HG03439 (cell line): ENCODE measurements at regions not wholly inside any gene's neighbourhood (a gene's known extent, or its start where the extent isn't known, plus 50 kb on each side); places are given as distances from the start of the nearest gene placed in this dataset.
"Not testable (repeated sequence)": the region's sequence is repeated elsewhere in the genome, so short reads cannot be mapped to it uniquely, and the experiment has no call there.

Experiments
- ATAC-seq: cut with Tn5 transposase; IDR thresholded peaks from one replicate; pipeline ENCODE4 v1.9.1; 2021; ENCODE audit warnings: mild to moderate bottlenecking, moderate library complexity; ENCODE audit not compliant: unreplicated experiment

DNA sequence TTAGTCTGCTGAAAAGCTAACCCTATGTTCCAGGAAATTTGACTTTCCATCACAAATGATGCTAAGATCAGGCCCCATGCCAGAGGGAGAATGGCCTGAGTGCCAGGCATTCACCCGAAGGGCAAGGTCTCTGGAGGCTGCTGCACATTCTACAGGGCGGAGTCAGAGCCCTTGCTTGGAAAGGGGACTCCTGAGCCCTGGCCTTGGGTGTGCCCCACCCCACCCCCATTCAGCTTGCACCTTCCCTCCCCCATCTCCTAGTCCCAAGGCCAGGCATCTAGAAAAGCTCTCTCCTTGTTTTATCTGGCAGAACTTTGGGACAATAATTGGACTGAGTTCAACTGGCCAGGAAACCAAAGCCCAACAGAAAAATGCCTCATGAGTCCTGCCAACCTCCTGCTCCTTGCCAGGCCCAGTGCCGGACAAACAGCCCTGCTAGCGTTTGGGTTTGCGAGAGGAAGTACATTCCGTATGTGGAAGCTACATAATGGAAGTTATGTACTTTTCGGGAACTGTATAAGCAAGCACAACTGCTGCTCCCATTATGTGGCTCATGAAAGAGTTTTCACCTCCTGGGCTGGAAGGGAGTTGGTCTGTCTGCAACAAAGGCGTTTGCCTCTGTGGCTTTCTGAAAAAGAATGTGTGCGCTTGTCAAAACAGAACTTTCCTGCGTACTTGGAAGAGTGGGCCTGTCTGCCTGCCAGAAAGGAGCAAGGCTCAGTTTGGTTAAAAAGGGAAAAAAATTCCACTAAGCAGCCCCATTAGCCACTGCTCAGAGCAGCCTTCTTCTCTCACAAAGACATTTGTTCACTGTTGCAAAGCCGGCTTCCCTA lies 321.5 kb upstream of the CTNNB1 start:
- no peak for ATAC-seq

DNA sequence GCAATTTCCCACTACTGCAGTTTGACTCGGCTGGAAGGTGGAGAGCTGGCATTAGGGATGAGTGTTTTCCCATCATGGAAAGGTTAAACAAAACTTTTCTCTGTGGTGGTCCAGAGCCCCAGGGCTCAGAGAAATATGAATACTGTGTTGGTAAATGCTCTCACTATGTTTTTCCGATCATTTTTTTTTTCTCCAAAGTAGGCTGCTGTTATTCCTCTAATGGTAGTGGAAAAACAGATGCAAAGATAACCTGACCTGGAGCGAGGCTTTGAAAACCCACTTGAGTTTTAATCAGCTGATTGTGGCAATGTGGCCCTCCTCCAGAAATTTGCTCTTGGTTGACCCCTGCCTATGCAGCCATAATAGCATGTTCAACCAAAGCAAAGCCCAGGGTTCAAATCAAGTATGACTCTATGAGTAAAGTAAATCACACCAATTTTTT lies 320.8 kb upstream of the CTNNB1 start:
- no peak for ATAC-seq

DNA sequence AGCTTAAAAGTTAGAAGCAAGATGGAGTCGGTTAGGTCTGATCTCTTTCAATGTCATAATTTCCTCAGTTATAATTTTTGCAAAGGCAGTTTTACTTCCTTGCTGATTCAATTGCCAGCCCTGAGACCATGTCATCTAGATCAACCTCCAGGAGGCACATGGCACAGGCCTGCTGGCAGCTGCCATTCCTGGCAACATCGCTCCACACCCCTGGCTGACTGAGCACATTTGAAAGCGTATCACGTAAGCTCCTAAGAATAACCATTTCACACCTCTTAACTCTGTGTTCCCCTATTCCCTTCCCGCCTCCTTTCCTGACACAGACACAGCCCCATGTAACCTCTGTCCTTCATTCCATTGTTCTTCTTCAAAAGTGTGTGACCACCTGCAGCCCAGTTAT lies 313.9 kb upstream of the CTNNB1 start:
- no peak for ATAC-seq

DNA sequence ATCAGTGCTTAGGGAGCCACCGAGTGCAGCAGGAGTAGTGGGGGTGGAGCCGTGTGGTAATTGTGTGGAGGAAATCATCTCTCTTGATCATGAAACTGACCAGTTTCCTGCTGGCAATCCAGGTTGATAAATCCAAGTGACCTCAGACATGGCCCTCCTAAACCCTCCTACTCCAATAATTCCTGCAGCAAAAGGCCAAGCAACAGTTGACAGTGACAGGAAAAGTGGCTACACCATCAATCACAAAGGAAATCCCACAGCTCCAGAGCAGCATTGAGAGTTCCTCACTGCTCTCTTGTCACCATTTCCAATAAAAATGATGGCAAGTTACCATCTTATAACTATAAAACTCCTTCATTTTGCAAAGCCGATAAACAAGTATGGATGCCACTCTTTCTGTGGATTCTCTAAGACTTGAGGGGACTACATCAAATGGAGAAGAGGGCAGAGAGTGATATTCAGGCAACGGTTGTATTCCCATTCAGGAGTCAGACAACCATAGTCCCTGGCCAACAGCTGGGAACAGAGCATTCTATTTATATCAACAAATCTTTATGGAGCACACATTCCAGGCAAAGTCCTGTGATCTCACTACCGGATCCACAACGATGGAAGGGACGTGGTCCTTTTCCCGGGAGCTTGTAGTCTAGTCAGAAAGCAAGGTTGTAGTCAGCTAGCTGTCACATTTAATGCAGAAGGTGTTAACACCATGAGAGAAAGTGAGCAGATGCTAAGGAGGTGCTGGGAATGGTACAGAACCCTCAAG lies 312.5 kb upstream of the CTNNB1 start:
- no peak for ATAC-seq

DNA sequence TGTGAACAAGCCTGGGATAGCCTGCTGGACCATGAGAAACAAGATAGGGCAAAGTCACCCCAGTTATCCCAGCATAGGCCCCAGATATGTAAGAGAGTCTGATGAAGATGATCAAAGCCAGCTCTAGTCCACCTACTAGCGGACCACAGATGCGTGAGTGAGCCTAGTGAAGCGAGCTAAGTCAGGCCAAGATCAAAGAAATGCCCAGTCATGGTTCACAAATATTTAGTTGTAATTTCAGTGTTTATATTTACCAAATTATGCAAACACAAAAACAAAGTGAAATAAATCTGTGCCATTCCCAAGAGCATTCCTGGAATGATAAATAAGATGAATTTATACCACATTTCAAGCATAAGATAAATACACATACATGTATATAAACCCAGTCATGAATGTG lies 308.1 kb upstream of the CTNNB1 start:
- ATAC-seq = no peak

DNA sequence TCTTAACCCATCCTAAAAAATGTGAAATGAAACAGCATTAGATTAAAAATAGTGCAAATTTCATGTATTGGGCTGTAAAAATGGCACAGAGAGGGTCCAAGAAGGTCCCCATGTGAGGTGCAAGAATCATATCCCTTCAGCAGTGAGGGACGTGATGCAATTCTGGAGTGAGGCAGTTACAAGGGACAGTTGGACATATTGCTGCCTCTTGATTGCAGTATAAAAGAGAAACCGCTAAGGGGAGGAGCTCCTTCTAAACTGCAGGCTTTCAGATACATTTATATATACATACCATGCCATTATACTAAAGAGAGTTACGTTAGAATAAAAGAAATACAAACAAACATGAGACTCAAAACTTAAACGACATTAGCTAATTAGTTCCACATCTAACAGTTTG lies 304.2 kb upstream of the CTNNB1 start:
- ATAC-seq = no peak

DNA sequence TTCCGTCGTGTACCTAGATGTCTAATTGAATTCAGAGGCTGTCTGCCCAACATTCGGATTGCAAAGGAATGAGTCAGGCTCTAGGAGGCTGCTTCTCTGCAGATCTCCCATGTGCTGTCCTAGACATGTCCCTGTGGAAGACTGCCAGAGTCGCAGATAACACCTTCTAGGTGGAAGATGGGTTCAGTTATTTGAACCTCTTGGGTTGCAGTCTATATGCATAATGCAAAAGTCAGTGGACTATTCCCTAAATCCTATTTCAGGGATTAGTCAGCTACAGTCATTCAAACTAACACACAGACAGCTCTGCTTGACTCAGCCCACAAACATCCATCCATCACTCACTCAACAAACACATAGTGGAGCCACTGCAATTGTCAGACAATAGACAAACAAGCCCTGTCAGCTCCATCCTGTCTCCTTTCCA lies 300.0 kb upstream of the CTNNB1 start:
- no peak for ATAC-seq

DNA sequence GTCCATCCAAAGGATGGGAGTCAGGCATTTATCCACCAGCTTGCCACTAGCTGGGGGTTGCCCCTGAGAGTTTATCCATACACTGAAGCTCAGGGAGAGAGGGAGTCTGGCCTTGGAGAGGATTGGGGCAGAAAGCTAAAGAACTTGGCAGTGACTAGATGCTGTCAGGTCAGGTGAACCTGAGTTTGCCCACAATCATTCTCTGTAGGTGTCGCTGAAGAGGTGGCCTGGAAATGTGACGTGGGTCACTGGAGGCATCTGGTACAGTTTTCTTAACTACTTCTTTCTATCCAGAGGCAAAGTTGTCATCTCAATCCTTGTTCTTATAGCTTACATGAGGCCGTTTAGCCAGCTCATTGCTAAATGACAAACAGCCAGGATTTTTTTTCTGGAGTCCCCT lies 298.0 kb upstream of the CTNNB1 start:
- ATAC-seq = no peak

DNA sequence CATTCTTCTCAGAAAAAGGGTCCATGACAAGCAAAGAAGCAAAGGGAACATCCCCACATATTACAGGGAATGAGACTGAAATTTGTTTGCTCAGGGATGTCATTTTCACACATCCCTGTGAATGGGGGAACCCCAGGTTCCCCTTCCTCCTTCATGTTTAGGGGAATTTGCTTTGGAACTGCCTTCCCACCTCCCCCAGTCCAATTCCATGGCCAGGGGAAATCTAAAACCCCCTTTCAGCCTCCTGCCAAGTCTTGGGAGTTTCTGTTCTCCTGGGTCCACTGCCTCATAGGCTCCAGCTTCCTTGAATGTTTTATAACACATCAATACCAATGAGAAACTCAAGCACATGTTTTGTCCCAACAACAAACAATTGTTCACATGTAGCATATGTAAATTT lies 297.5 kb upstream of the CTNNB1 start:
- ATAC-seq = no peak

DNA sequence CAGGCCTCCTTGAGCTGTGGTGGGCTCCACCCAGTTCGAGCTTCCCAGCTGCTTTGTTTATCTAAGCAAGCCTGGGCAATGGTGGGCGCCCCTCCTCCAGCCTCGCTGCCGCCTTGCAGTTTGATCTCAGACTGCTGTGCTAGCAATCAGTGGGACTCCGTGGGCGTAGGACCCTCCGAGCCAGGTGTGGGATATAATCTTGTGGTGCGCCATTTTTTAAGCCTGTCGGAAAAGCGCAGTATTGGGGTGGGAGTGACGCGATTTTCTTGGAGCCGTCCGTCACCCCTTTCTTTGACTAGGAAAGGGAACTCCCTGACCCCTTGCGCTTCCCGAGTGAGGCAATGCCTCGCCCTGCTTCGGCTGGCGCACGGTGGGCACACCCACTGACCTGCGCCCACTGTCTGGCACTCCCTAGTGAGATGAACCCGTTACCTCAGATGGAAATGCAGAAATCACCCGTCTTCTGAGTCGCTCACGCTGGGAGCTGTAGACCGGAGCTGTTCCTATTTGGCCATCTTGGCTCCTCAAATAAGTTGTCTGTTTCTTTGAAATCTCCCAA lies 291.3 kb upstream of the CTNNB1 start:
- ATAC-seq = not testable (repeated sequence)

DNA sequence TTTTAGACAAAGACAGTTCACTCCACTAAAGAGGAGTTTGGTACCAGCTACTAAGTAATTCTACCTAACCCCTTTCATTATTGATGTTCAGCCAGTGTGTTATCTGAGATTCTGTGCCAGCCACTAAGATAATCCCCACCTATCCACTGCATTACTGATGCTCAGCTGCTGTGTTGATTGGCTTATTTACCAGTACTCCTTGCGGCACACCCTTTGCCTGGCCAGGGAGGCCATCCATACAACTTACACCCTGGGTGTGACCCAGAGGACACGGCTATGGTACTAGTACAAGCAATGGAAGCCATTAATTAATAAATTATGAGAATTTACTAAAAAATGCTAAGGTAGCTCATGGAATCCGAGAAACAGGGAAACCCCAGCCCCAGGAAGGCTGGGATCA lies 290.7 kb upstream of the CTNNB1 start:
- no peak for ATAC-seq

DNA sequence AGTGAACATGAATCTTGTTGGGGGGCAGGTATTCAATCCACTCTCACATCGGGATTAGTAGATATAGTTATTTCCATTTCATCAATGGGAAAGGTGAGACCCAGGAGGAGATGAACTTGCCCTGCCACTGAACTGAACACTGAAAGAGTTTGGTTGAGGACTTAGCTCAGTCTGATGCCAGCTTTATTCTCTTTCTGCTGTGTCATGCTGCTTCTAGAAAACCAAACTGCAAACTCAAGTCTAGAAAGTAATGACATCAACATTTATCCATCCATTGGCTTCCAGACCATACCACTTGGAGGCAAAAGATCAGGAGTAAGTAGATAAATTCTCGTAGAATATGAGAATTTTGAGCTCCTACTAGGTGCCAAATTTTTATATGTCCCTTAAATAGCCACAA lies 288.0 kb upstream of the CTNNB1 start:
- no peak for ATAC-seq

DNA sequence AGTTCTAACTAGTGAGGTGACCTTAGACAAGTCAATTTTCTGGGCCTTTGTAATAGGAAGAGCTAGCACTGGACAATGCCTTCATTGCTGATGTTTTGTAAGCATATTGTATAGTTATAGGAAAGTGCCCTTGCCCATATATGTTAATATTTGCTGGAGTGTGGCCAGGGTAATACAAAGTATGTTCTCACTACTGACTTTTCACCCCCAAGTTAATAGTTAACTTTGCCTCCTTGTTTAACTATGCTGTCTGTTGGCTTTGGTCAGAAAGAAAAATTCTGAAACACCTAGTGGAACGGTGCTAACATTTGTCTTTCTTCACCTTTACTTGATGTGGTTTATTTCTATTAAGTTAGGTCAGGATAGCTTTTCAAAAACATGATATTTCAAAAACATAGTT lies 287.4 kb upstream of the CTNNB1 start:
- ATAC-seq = no peak

DNA sequence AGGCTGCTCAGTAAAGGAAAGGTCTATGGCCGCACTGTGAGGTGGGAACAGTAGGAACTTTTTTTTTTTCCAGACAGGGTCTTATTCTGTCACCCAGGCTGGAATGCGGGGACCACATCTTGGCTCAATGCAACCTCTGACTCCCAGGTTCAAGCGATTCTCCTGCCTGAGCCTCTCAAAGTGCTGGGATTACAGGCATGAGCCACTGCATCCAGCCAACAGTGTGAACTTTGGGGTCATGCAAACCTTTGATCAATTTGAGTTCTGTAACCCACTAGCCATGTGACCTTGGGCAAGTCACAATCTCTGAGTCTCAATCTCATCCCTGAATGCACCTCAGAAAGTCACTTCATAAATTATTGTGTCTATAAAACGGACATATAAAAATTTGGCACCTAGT lies 286.8 kb upstream of the CTNNB1 start:
- no peak for ATAC-seq

DNA sequence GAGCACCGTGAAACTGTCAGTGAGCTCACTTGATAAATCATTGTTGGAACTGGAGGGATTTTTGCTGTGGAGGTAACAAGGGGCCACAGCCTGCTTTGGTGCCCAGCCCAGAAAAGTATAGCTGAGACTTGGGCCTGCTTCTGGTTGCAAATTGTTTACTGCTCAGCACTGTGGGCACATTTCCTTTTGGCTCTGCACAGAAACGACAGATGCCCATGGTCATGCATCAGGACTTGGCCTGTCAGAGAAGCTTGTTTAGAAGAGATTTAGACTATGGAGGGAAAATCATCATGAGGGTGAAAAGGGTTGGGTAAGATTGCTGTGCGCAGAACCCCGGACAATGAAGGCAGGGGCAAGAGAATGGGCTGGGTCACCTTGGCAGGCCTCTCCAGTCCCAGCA lies 286.1 kb upstream of the CTNNB1 start:
- ATAC-seq = no peak

DNA sequence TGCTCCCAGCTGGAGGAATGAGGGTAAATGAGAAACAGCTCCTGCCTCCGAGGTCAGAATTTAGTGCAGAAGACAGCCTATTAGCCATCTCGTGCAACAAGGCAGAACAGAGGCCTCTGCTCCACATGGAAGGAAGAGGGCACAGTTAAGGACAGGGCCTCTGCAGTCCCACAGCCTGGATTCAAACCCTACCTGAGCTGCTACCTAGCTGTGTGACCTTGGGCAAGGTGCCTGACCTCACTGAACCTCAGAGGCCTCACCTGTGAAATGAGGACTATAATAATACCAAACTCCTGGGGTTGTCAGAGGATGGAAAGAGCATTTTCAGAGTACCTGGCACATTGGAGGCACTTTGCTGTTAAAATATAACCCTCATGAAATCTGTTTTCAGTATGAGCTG lies 285.7 kb upstream of the CTNNB1 start:
- no peak for ATAC-seq

DNA sequence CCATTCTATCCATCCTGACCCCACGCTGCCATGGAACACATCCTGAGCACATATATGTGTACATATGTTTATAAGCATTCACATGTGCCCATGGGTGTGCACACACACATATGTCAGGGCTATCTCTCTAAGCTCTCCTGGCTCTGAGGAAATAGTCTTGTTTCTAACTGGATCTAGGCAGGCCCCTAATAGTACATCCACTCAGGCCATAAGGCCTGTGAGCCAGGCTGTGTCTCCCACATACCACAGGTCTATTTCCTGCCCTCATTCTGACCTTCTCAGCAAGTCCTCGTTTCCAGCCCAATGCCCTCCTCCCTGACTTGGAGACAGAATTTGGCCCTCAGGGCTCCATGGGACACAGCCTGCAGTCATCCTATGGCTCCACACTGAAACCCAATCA lies 284.8 kb upstream of the CTNNB1 start:
- ATAC-seq = no peak

DNA sequence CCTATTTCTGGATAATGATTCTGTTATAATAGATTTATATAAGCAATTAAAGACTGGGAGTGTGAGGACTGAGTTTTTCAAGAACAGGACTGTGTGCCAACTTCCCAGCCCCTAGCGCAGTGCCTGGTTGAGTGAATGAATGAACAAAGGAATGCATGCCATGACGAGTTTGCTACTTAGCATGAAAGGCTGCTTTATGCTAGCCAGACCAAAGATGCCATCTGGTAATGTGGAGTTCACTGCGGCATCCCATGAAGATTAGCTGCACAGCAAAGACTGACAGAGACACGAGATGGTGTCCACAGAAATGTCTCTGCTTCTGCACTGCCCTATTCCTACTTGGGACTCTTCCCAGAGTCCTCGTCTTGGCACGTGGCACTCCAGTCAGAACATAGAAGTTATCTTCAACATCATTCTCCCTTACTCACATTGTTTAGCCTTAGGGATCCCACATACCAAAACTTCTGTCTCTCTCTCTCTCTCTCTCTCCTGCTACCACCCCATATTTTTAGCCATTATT lies 283.9 kb upstream of the CTNNB1 start:
- ATAC-seq = no peak

DNA sequence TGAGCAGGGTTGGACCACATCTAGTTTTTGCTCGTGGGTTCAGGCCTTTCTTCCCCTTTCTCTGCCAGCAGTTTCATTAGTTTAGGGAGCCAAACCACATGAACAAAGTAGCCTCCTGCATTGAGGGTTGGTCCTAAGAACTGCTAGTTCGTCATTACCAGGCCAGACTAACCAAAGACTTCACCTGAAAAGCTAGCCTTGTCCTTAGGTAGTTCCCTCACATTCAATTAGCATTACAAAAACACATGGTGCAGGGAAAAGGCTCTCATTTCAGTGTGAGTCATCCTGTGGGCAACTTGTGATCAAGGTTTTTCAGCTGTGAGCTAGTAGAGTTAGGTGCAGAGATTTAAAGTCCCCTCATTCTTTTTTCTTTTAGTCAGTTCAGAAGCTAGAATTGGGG lies 279.3 kb upstream of the CTNNB1 start:
- ATAC-seq = no peak

DNA sequence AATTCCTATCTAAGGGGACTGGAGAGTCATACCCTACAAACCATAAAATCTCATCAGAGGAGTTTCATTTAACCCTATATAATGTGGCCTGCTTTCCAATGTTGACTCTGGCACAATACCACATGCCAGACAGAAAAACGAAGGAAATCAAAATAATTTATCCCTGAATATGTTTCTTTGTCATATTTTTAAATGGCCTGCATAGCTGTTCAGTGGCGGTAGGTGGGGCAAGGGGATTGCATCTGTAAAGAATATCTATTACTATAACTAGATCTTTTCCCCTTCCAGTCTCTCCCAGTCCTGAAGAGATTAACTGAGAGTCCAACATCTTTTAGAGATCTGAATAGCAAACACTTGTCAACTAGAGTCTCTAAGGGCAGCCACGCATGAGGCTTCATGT lies 278.1 kb upstream of the CTNNB1 start:
- ATAC-seq = no peak

DNA sequence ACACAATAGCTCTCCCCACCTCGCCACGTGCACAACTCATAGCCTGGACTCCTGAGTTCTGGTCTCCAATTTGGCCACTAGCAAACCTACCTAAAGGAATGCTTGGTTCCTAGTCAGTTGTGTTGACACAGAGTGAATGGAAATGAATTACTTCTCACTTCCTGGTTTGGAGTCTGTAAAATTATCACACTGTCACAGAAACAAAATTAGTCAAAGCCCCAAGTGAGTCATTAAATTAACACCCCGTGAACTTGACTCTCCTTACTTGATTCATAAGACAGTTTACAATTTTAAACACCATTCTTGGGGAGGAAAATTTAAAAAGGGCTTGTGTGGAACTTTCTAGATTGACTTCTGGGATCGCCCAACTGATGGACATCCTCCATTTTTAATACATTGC lies 276.2 kb upstream of the CTNNB1 start:
- ATAC-seq = no peak

DNA sequence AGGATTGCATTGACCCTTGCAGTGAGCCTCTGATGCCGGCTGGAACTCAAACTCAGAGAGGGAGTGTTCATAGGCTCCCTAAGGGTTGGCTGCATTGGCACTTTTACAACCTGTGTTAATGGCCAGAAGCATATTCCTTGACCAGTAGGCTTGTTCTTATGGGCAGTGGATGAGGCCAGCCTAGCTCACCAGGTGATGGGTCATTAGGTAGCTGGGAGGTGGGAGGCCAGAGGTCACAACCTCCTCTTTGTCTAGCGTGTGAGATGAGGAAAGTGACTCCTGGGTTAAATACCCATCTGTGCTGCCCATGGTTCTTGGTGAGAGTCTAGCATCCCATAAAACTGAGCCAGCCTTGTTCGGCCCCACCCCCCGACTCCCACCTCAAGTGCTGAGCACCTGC lies 275.7 kb upstream of the CTNNB1 start:
- no peak for ATAC-seq
